GM19452 (cell line): ENCODE measurements at regions not wholly inside any gene's neighbourhood (a gene's known extent, or its start where the extent isn't known, plus 50 kb on each side); places are given as distances from the start of the nearest gene placed in this dataset.

Experiments used
- ATAC-seq: cut with Tn5 transposase; IDR thresholded peaks from one replicate; pipeline ENCODE4 v1.9.1; 2021; ENCODE audit not compliant: unreplicated experiment

GRCh38 chr2:41865263-41865662 is 182.6 kb upstream of the PKDCC start:
- ATAC-seq = no peak

- ATAC-seq = no peak
These were observed 180.3 kb upstream of the PKDCC start for GRCh38 chr2:41867553-41867952.

- no peak for ATAC-seq
These were observed 178.1 kb upstream of the PKDCC start for GRCh38 chr2:41869542-41870264.

- ATAC-seq = no peak
These were observed 177.6 kb upstream of the PKDCC start for GRCh38 chr2:41870265-41870585.

GRCh38 chr2:41871080-41871479 is 176.7 kb upstream of the PKDCC start:
- no peak for ATAC-seq

GRCh38 chr2:41872646-41873045 is 175.2 kb upstream of the PKDCC start:
- no peak for ATAC-seq

- ATAC-seq = no peak
These were observed 174.5 kb upstream of the PKDCC start for GRCh38 chr2:41873102-41874031.

- no peak for ATAC-seq
These were observed 170.6 kb upstream of the PKDCC start for GRCh38 chr2:41877114-41877678.

GRCh38 chr2:41878056-41878455 is 169.8 kb upstream of the PKDCC start:
- no peak for ATAC-seq

- ATAC-seq = no peak
These were observed 169.0 kb upstream of the PKDCC start for GRCh38 chr2:41878716-41879234.

- no peak for ATAC-seq
These were observed 168.4 kb upstream of the PKDCC start for GRCh38 chr2:41879235-41879916.

- ATAC-seq = no peak
These were observed 167.1 kb upstream of the PKDCC start for GRCh38 chr2:41880561-41881243.

- ATAC-seq = no peak
These were observed 166.6 kb upstream of the PKDCC start for GRCh38 chr2:41881249-41881648.

- ATAC-seq = no peak
These were observed 163.1 kb upstream of the PKDCC start for GRCh38 chr2:41884718-41885117.

- ATAC-seq = no peak
These were observed 161.6 kb upstream of the PKDCC start for GRCh38 chr2:41886145-41886664.

- ATAC-seq = no peak
These were observed 161.1 kb upstream of the PKDCC start for GRCh38 chr2:41886757-41887156.

GRCh38 chr2:41890341-41890740 is 157.5 kb upstream of the PKDCC start:
- no peak for ATAC-seq

GRCh38 chr2:41892476-41892875 is 155.3 kb upstream of the PKDCC start:
- no peak for ATAC-seq

GRCh38 chr2:41894563-41895333 is 153.1 kb upstream of the PKDCC start:
- no peak for ATAC-seq

GRCh38 chr2:41895334-41895664 is 152.5 kb upstream of the PKDCC start:
- ATAC-seq = no peak
